PC-9 (cell line): ENCODE measurements at regions not wholly inside any gene's neighbourhood (a gene's known extent, or its start where the extent isn't known, plus 50 kb on each side); places are given as distances from the start of the nearest gene placed in this dataset.

Experiments used
- CTCF ChIP-seq: fragments of 200-600 bp; sonication (generic); conservative IDR thresholded peaks from 2 replicates; pipeline ENCODE4 v1.6.1; 2017; ENCODE audit warnings: mixed run types, antibody characterized with exemption, mild to moderate bottlenecking, moderate library complexity
- EZH2 ChIP-seq: fragments of 200-600 bp; sonication (generic); IDR thresholded peaks from 2 replicates; pipeline ENCODE4 v1.8.0; 2017; ENCODE audit warnings: antibody characterized with exemption, low read depth

DNA sequence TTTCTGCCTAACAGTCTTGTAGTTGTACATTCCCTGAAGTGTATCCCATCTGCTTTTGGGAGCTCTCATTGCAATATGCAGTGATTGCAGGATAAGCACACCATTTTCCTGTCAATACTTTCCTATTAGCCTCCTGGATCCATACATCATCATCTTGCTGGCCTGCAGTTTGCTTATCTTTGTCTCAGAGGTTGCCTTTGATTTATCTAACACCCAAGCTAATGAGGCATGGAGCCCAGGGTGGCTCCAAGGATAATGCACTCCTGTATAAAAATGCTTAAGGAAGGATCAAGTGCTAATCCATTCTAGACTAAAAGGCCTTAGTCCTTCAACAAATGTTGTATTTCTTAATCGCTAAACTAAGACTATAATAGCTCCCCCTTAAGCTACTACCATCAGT lies 161.6 kb upstream of the OBI1 start:
- no peak for TF ChIP-seq CTCF
- TF ChIP-seq EZH2: no peak
